ENCODE measurements at regions not wholly inside any gene's neighbourhood (a gene's known extent, or its start where the extent isn't known, plus 50 kb on each side); places are given as distances from the start of the nearest gene placed in this dataset.

DNA sequence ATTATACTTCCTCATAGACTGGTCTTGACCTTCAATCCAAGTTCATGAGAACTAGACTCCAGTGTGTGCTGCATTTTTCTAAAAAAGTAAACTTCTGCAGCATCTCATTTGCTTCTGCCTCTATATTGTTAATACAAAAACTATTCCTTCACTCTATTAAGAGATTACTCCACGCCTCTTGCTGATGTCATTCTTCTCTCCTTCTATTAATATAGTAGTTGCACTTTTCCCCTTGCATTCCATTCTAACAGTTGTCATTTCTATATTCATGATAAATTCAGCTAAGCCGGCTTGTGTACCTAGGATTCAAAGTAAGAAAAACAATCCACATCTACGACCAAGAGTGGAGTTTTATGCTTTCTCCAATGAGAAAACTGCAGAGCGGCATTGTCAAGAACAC, 480.4 kb upstream of the NOVA1 start:
- no peak for TF ChIP-seq CTCF (IDR thresholded peaks at IDR 0.05; ENCODE audit: borderline replicate concordance, insufficient read depth, low read depth, low read length)

DNA sequence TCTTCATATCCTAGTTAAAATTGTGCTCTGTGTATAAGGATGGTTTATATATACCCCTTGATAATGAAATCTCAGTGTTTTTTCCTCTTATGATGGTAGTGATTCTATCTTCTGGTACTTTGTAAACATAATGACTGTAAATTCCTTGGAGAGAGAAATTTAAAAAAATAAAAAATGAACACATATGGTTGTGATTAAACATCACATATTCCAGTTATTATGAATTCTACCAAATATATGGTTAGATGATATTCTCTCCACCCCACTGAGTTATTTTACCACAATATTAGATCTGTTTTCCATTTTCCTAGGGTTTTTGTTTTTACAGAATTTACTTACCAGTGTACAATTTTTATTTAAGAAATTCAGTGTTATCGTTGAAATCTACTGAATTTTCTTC, 481.9 kb upstream of the NOVA1 start:
- TF ChIP-seq CTCF (IDR thresholded peaks at IDR 0.05; ENCODE audit: borderline replicate concordance, insufficient read depth, low read depth, low read length) = no peak
- no peak overlapping the region for H3K4me3 ChIP-seq (ENCODE audit: low read depth, low read length)

More for the DNA sequence above, 480.4 kb upstream of the NOVA1 start:
- no peak overlapping the region for H3K4me3 ChIP-seq (ENCODE audit: low read depth, low read length)

DNA sequence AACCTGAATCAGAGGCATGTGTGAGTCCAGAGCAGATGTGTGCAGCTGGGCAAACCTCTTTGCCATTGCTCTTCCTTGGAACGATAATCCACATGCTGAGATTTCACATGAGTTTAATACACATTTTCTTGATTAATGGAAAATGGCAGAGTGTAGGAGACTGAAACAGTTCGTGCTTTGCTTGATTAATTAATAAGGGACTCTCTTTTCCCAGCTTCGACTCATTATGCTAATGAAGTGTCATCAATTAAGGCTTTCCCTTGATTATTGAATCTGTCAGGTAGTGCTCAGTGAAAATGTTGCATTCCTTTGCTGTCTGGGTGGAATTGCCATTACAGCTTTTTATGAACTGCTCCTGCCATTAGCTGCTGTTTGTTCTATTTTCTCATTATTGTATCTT, 487.7 kb upstream of the NOVA1 start:
- no peak for TF ChIP-seq CTCF (IDR thresholded peaks at IDR 0.05; ENCODE audit: borderline replicate concordance, insufficient read depth, low read depth, low read length)
- no peak overlapping the region for H3K4me3 ChIP-seq (ENCODE audit: low read depth, low read length)

- TF ChIP-seq CTCF (IDR thresholded peaks at IDR 0.05; ENCODE audit: borderline replicate concordance, insufficient read depth, low read depth, low read length) = no peak
- H3K4me3 ChIP-seq (ENCODE audit: low read depth, low read length) = no peak overlapping the region
These were observed 492.9 kb upstream of the NOVA1 start for GRCh38 chr14:27090716-27091115.

DNA sequence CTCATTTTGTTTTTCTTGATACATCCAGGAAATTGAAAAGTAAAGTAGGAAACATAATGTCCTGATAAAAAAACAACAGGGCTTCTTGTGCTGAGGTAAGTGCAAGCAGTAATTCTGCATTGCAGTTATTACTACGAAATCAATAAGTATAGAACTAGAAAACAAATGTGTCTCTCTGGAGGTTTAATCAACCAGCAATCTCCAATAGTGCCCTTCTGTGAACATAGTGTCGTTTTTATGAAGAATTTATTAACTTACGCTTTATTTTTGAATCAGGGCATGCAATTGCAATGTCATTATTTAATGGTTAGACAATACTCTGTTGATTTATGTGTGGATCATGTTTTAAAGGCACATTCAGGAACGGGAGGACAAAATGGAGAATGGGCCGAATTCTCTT, 494.1 kb upstream of the NOVA1 start:
- TF ChIP-seq CTCF (IDR thresholded peaks at IDR 0.05; ENCODE audit: borderline replicate concordance, insufficient read depth, low read depth, low read length) = no peak
- H3K4me3 ChIP-seq (ENCODE audit: low read depth, low read length) = no peak overlapping the region

GRCh38 chr14:27096091-27096490, 498.3 kb upstream of the NOVA1 start:
- no peak overlapping the region for H3K4me3 ChIP-seq (ENCODE audit: low read depth, low read length)
- TF ChIP-seq CTCF (IDR thresholded peaks at IDR 0.05; ENCODE audit: borderline replicate concordance, insufficient read depth, low read depth, low read length) = no peak

- no peak for TF ChIP-seq CTCF (IDR thresholded peaks at IDR 0.05; ENCODE audit: borderline replicate concordance, insufficient read depth, low read depth, low read length)
These were observed 500.6 kb upstream of the NOVA1 start for GRCh38 chr14:27098451-27098850.

More at GRCh38 chr14:27098451-27098850, 500.6 kb upstream of the NOVA1 start:
- no peak overlapping the region for H3K4me3 ChIP-seq (ENCODE audit: low read depth, low read length)

All from GM12875 (cell line).